ENCODE measurements at regions not wholly inside any gene's neighbourhood (a gene's known extent, or its start where the extent isn't known, plus 50 kb on each side); places are given as distances from the start of the nearest gene placed in this dataset.
"Not testable (repeated sequence)": the region's sequence is repeated elsewhere in the genome, so short reads cannot be mapped to it uniquely, and the experiment has no call there.

DNA sequence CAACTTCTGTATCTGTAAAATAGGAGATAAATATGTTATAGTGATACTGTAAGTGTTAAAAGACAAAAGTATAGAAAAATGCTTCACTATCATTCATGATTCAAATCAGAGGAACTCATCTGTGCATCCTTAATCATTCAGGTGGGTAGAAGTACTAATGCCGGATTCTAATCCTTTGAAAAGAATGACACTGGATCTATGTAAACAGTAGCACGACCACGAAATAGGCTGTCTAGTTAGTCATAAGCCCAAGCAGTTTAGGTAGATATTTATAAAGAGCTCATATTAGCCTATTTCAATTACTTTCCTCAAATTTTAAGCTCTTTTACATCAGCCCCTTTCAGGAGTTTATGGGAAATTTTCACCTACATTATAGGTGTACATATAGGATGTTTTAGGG lies 437.9 kb downstream of the SOX2 start:
- Histone ChIP-seq H3K4me1 (ENCODE audit: control insufficient read depth in 5 of 5, insufficient read depth in 5 of 5, low read length in 5 of 5) (no peaks in the 10 kb centered on the region), H3K27ac (ENCODE audit: low read depth in 1 of 2, low read length in 1 of 2) (no peak overlapping the region), H3K36me3 (ENCODE audit: control insufficient read depth in 4 of 4, insufficient read depth in 4 of 4, low read length in 4 of 4) (no peaks in the 10 kb centered on the region), H3K9ac (ENCODE audit: insufficient read depth in 1 of 2, low read length in 2 of 2) (no peak overlapping the region), H3K9me3 (ENCODE audit: control insufficient read depth in 4 of 4, insufficient read depth in 3 of 4, low read length in 3 of 4) (no peaks in the 10 kb centered on the region), H3K27me3 (ENCODE audit: control insufficient read depth in 3 of 3, insufficient read depth in 3 of 3, low read length in 2 of 3) (no peaks in the 10 kb centered on the region), H3K4me3 (no peak overlapping the region)
- ATAC-seq (ENCODE audit: insufficient read depth, low FRiP score) = no peak
- TF ChIP-seq, protein P1, sequence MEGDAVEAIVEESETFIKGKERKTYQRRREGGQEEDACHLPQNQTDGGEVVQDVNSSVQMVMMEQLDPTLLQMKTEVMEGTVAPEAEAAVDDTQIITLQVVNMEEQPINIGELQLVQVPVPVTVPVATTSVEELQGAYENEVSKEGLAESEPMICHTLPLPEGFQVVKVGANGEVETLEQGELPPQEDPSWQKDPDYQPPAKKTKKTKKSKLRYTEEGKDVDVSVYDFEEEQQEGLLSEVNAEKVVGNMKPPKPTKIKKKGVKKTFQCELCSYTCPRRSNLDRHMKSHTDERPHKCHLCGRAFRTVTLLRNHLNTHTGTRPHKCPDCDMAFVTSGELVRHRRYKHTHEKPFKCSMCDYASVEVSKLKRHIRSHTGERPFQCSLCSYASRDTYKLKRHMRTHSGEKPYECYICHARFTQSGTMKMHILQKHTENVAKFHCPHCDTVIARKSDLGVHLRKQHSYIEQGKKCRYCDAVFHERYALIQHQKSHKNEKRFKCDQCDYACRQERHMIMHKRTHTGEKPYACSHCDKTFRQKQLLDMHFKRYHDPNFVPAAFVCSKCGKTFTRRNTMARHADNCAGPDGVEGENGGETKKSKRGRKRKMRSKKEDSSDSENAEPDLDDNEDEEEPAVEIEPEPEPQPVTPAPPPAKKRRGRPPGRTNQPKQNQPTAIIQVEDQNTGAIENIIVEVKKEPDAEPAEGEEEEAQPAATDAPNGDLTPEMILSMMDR (IDR thresholded peaks at IDR 0.05; ENCODE audit: control extremely low read depth, extremely low read depth) = no peak
- 68 to 76% methylated on average over 3 of the region's 3 CpGs for WGBS, 2 donors
- DNase-seq = no peak

DNA sequence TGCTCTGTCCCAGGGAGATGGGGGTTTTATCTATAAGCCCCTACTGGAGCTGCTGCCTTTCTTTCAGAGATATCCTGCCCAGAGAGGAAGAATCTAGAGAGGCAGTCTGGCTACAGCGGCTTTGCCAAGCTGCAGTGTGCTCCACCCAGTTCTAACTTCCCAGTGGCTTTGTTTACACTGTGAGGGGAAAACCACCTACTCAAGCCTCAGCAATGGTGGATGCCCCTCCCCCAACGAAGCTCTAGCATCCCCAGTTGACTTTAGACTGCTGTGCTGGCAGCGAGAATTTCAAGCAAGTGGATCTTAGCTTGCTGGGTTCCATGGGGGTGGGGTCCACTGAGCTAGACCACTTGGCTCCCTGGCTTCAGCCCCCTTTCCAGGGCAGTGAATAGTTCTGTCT lies 444.6 kb downstream of the SOX2 start:
- peak in 1 of 3 donors; percentile 13 for DNase-seq
- not testable (repeated sequence) for H3K27me3 ChIP-seq (ENCODE audit: control insufficient read depth in 3 of 3, insufficient read depth in 3 of 3, low read length in 2 of 3); H3K4me3 ChIP-seq; H3K9ac ChIP-seq (ENCODE audit: insufficient read depth in 1 of 2, low read length in 2 of 2); H3K9me3 ChIP-seq (ENCODE audit: control insufficient read depth in 4 of 4, insufficient read depth in 3 of 4, low read length in 3 of 4); H3K27ac ChIP-seq (ENCODE audit: low read depth in 1 of 2, low read length in 1 of 2); H3K4me1 ChIP-seq (ENCODE audit: control insufficient read depth in 5 of 5, insufficient read depth in 5 of 5, low read length in 5 of 5); ATAC-seq (ENCODE audit: insufficient read depth, low FRiP score); H3K36me3 ChIP-seq (ENCODE audit: control insufficient read depth in 4 of 4, insufficient read depth in 4 of 4, low read length in 4 of 4)
- 39 to 42% methylated on average over 3 of the region's 3 CpGs for WGBS, 2 donors

- peak; percentile 27 to 56 (median 39) for DNase-seq
- 48 to 78% methylated on average over 4 of the region's 4 CpGs for WGBS, 2 donors
- Histone ChIP-seq H3K4me3 (no peak overlapping the region), H3K27ac (ENCODE audit: low read depth in 1 of 2, low read length in 1 of 2) (no peak overlapping the region), H3K27me3 (ENCODE audit: control insufficient read depth in 3 of 3, insufficient read depth in 3 of 3, low read length in 2 of 3) (no peaks in the 10 kb centered on the region), H3K9ac (ENCODE audit: insufficient read depth in 1 of 2, low read length in 2 of 2) (no peak overlapping the region), H3K4me1 (ENCODE audit: control insufficient read depth in 5 of 5, insufficient read depth in 5 of 5, low read length in 5 of 5) (peaks cover 0 to 5% (median 0%) of the 10 kb centered on the region in 5 donors), H3K9me3 (ENCODE audit: control insufficient read depth in 4 of 4, insufficient read depth in 3 of 4, low read length in 3 of 4) (no peaks in the 10 kb centered on the region), H3K36me3 (ENCODE audit: control insufficient read depth in 4 of 4, insufficient read depth in 4 of 4, low read length in 4 of 4) (no peaks in the 10 kb centered on the region)
- TF ChIP-seq, protein P1 (IDR thresholded peaks at IDR 0.05; ENCODE audit: control extremely low read depth, extremely low read depth) = no peak
- ATAC-seq (ENCODE audit: insufficient read depth, low FRiP score) = peak; percentile 82
Measured at GRCh38 chr3:182165234-182165633, 453.5 kb downstream of the SOX2 start.

- no peaks in the 10 kb centered on the region for H3K4me1 ChIP-seq (ENCODE audit: control insufficient read depth in 5 of 5, insufficient read depth in 5 of 5, low read length in 5 of 5)
- H3K27me3 ChIP-seq (ENCODE audit: control insufficient read depth in 3 of 3, insufficient read depth in 3 of 3, low read length in 2 of 3) = no peaks in the 10 kb centered on the region
- no peak for ATAC-seq (ENCODE audit: insufficient read depth, low FRiP score)
- no peak overlapping the region for H3K4me3 ChIP-seq
- no peaks in the 10 kb centered on the region for H3K9me3 ChIP-seq (ENCODE audit: control insufficient read depth in 4 of 4, insufficient read depth in 3 of 4, low read length in 3 of 4)
- DNase-seq = no peak
- 61 to 68% methylated on average over 4 of the region's 4 CpGs for WGBS, 2 donors
- TF ChIP-seq, protein P1 (IDR thresholded peaks at IDR 0.05; ENCODE audit: control extremely low read depth, extremely low read depth) = no peak
- no peak overlapping the region for H3K27ac ChIP-seq (ENCODE audit: low read depth in 1 of 2, low read length in 1 of 2)
- H3K36me3 ChIP-seq (ENCODE audit: control insufficient read depth in 4 of 4, insufficient read depth in 4 of 4, low read length in 4 of 4) = no peaks in the 10 kb centered on the region
- no peak overlapping the region for H3K9ac ChIP-seq (ENCODE audit: insufficient read depth in 1 of 2, low read length in 2 of 2)
Measured at GRCh38 chr3:182172534-182172933, 460.8 kb downstream of the SOX2 start.
